ENCODE measurements at regions not wholly inside any gene's neighbourhood (a gene's known extent, or its start where the extent isn't known, plus 50 kb on each side); places are given as distances from the start of the nearest gene placed in this dataset.

GRCh38 chr4:74544655-74545361 is 99.9 kb downstream of the AREG start:
- no peak overlapping the region for H3K9ac ChIP-seq (ENCODE audit: low read depth in 2 of 2, low read length in 2 of 2)
- peak; percentile 49 for DNase-seq

DNA sequence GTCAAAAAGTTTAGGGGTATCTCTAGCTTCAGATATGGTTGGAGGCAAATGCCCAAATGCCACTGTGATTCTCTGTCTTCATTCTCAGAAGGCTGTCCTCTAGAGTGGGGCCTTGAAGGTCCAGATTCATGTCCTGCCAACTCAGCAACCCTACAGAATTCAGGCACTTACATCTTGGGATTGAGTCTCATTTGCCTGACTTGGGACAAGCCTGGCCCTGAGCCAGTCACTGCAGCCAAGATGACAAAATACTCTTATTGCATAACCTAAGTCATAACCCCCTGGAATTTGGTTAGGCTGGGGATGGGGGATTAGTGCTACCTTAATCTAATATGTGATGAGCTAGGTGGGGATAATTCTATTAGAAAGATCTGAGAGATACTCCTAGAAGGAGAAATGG is 100.5 kb downstream of the AREG start:
- intact Hi-C loops (cut with DNase I): loop anchor here (10.0 kb wide), 1 partner anchor 129 kb away; no protein-coding TSS in a partner anchor
- no peaks in the 10 kb centered on the region for H3K27me3 ChIP-seq
- no peak overlapping the region for H3K4me3 ChIP-seq
- TF ChIP-seq, protein P1, sequence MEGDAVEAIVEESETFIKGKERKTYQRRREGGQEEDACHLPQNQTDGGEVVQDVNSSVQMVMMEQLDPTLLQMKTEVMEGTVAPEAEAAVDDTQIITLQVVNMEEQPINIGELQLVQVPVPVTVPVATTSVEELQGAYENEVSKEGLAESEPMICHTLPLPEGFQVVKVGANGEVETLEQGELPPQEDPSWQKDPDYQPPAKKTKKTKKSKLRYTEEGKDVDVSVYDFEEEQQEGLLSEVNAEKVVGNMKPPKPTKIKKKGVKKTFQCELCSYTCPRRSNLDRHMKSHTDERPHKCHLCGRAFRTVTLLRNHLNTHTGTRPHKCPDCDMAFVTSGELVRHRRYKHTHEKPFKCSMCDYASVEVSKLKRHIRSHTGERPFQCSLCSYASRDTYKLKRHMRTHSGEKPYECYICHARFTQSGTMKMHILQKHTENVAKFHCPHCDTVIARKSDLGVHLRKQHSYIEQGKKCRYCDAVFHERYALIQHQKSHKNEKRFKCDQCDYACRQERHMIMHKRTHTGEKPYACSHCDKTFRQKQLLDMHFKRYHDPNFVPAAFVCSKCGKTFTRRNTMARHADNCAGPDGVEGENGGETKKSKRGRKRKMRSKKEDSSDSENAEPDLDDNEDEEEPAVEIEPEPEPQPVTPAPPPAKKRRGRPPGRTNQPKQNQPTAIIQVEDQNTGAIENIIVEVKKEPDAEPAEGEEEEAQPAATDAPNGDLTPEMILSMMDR (IDR thresholded peaks at IDR 0.05): no peak
- H3K4me1 ChIP-seq: no peaks in the 10 kb centered on the region
- H3K27ac ChIP-seq: peak overlapping the region; percentile 67
- no peaks in the 10 kb centered on the region for H3K36me3 ChIP-seq
- no peaks in the 10 kb centered on the region for H3K9me3 ChIP-seq
- H3K9ac ChIP-seq (ENCODE audit: low read depth in 2 of 2, low read length in 2 of 2): no peak overlapping the region
- peak; percentile 24 for DNase-seq

More at GRCh38 chr4:74544655-74545361, 99.9 kb downstream of the AREG start:
- no peaks in the 10 kb centered on the region for H3K9me3 ChIP-seq
- H3K4me3 ChIP-seq: no peak overlapping the region
- H3K27me3 ChIP-seq: no peaks in the 10 kb centered on the region
- H3K27ac ChIP-seq: peak overlapping the region; percentile 67
- H3K4me1 ChIP-seq: no peaks in the 10 kb centered on the region
- intact Hi-C loops (cut with DNase I): loop anchor here (10.0 kb wide), 1 partner anchor 130 kb away; no protein-coding TSS in a partner anchor
- TF ChIP-seq, protein P1 (IDR thresholded peaks at IDR 0.05): no peak
- H3K36me3 ChIP-seq: no peaks in the 10 kb centered on the region

DNA sequence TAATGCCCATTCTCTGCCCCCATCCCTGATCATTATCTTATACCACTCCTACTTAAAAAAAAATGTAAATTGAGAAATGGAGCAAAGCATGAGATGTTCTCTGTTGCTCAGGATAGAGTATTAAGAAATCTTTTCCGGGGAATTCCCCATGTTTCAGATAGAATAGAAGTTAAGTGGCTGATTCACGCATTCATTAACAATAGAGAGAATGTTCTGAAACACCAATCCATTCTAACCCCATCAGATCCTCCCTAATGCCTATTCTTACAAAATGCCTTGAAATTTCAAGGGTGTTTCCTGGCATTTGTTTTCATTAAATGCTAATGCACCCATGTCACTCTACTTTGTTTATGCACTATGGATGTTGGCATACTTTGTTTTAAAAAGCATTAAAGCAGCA is 101.1 kb downstream of the AREG start:
- Histone ChIP-seq H3K27me3 (no peaks in the 10 kb centered on the region), H3K4me3 (no peak overlapping the region), H3K4me1 (no peaks in the 10 kb centered on the region), H3K9ac (ENCODE audit: low read depth in 2 of 2, low read length in 2 of 2) (no peak overlapping the region), H3K27ac (no peak overlapping the region), H3K9me3 (no peaks in the 10 kb centered on the region), H3K36me3 (no peaks in the 10 kb centered on the region)
- intact Hi-C loops (cut with DNase I): loop anchor here (10.0 kb wide), 1 partner anchor 129 kb away; no protein-coding TSS in a partner anchor
- no peak for DNase-seq
- TF ChIP-seq, protein P1 (IDR thresholded peaks at IDR 0.05): no peak

- Histone ChIP-seq H3K4me1 (no peaks in the 10 kb centered on the region), H3K9me3 (no peaks in the 10 kb centered on the region), H3K9ac (ENCODE audit: low read depth in 2 of 2, low read length in 2 of 2) (no peak overlapping the region), H3K27me3 (no peaks in the 10 kb centered on the region), H3K27ac (no peak overlapping the region), H3K4me3 (no peak overlapping the region), H3K36me3 (no peaks in the 10 kb centered on the region)
- DNase-seq: no peak
- TF ChIP-seq, protein P1 (IDR thresholded peaks at IDR 0.05): no peak
- intact Hi-C loops (cut with DNase I): loop anchor here (10.0 kb wide), 1 partner anchor 128 kb away; no protein-coding TSS in a partner anchor
Observed at GRCh38 chr4:74547042-74547441, 102.1 kb downstream of the AREG start.

DNA sequence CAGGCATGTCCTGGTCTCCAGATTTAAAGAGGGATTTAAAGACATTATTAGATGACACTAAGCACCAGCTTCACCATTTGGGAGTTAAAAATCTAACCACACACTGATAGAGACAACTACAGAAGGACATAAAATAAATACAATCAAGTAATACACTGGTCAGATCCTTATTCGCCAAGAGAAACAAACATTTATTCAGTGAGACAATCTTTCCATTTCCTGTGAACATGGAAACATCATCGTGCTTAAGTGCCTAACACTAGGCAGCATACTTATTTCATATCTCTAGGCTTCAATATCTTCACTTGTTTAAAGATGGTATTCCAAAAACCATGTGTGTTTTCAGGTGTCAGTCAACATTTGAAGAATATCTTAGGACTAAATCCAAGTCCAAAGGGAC is 103.6 kb downstream of the AREG start:
- H3K9ac ChIP-seq (ENCODE audit: low read depth in 2 of 2, low read length in 2 of 2): no peak overlapping the region
- H3K4me3 ChIP-seq: no peak overlapping the region
- TF ChIP-seq, protein P1 (IDR thresholded peaks at IDR 0.05): no peak
- no peaks in the 10 kb centered on the region for H3K36me3 ChIP-seq
- intact Hi-C loops (cut with DNase I): loop anchor here (10.0 kb wide), 1 partner anchor 126 kb away; no protein-coding TSS in a partner anchor
- no peaks in the 10 kb centered on the region for H3K4me1 ChIP-seq
- H3K27me3 ChIP-seq: no peaks in the 10 kb centered on the region
- no peaks in the 10 kb centered on the region for H3K9me3 ChIP-seq
- DNase-seq: no peak
- H3K27ac ChIP-seq: no peak overlapping the region

Data from colonic mucosa (tissue), 4 donors.